Testis (tissue), 2 donors: ENCODE measurements at regions not wholly inside any gene's neighbourhood (a gene's known extent, or its start where the extent isn't known, plus 50 kb on each side); places are given as distances from the start of the nearest gene placed in this dataset.

Experiments
- POLR2A ChIP-seq: fragments of 450-650 bp; IDR thresholded peaks from one replicate; pipeline ENCODE4 v1.6.1; 2017; ENCODE audit warnings: antibody characterized with exemption, mild to moderate bottlenecking, moderate library complexity
- TF ChIP-seq, protein P1 (sequence below), 3 experiments: fragments of 450-650 bp in 2 of 3; fragments of 200-600 bp in 1 of 3; sonication (generic) in 1 of 3; IDR thresholded peaks; one replicate each; pipeline ENCODE4 v1.5.1; 2016 to 2019; ENCODE audit warnings: antibody characterized with exemption in 3 of 3, mild to moderate bottlenecking in 2 of 3, moderate library complexity in 1 of 3

DNA sequence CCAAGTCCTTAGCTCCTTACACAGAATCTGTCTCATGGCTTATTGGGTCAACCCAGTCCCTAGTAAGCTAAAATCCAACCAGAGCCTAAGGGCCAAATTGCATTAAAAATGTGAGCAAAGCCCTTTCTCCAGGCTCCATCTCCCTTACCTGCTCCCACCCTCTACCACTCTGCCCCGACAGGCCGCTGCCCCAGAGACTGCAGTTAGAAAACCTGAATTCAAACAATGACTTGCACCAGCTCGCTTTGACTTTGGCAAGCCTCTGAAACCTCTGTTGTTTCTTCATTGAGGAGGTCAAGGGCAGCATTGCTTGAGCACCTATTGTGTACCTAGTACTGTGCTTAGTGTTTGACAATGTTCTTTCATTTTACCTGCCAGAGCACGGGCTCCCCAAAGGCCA is 188.1 kb upstream of the PMEPA1 start:
- TF ChIP-seq, protein P1, sequence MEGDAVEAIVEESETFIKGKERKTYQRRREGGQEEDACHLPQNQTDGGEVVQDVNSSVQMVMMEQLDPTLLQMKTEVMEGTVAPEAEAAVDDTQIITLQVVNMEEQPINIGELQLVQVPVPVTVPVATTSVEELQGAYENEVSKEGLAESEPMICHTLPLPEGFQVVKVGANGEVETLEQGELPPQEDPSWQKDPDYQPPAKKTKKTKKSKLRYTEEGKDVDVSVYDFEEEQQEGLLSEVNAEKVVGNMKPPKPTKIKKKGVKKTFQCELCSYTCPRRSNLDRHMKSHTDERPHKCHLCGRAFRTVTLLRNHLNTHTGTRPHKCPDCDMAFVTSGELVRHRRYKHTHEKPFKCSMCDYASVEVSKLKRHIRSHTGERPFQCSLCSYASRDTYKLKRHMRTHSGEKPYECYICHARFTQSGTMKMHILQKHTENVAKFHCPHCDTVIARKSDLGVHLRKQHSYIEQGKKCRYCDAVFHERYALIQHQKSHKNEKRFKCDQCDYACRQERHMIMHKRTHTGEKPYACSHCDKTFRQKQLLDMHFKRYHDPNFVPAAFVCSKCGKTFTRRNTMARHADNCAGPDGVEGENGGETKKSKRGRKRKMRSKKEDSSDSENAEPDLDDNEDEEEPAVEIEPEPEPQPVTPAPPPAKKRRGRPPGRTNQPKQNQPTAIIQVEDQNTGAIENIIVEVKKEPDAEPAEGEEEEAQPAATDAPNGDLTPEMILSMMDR (IDR thresholded peaks at IDR 0.05), result no peak
- TF ChIP-seq POLR2A, result no peak
